ENCODE measurements at regions not wholly inside any gene's neighbourhood (a gene's known extent, or its start where the extent isn't known, plus 50 kb on each side); places are given as distances from the start of the nearest gene placed in this dataset.

DNA sequence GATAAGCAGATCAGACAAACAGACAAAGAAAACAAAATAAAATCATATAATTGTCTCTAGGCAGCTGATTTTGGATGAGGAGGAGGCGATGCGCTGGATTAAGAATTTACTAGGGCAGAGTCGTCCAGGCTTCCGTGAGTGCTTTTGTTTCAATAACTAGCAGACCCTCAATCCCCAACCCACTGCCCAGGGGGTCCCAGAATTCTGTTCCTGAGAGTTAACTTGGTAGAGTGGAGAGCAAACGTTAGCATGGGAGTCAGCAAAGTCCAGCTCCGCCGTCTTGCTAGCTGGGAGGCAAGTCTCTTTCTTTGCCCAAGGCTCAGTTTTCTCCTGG lies 95.5 kb upstream of the TBX5 start:
- TF ChIP-seq, protein P1, sequence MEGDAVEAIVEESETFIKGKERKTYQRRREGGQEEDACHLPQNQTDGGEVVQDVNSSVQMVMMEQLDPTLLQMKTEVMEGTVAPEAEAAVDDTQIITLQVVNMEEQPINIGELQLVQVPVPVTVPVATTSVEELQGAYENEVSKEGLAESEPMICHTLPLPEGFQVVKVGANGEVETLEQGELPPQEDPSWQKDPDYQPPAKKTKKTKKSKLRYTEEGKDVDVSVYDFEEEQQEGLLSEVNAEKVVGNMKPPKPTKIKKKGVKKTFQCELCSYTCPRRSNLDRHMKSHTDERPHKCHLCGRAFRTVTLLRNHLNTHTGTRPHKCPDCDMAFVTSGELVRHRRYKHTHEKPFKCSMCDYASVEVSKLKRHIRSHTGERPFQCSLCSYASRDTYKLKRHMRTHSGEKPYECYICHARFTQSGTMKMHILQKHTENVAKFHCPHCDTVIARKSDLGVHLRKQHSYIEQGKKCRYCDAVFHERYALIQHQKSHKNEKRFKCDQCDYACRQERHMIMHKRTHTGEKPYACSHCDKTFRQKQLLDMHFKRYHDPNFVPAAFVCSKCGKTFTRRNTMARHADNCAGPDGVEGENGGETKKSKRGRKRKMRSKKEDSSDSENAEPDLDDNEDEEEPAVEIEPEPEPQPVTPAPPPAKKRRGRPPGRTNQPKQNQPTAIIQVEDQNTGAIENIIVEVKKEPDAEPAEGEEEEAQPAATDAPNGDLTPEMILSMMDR (IDR thresholded peaks at IDR 0.05; ENCODE audit: borderline replicate concordance, extremely low read depth, low read length, poor library complexity, severe bottlenecking), result no peak
- no peak for TF ChIP-seq EZH2 (IDR thresholded peaks at IDR 0.05; ENCODE audit: borderline replicate concordance, low read depth, low read length, severe bottlenecking)

All from DND-41 (cell line).